HG02759 (cell line): ENCODE measurements at regions not wholly inside any gene's neighbourhood (a gene's known extent, or its start where the extent isn't known, plus 50 kb on each side); places are given as distances from the start of the nearest gene placed in this dataset.

Experiments used
- ATAC-seq: cut with Tn5 transposase; IDR thresholded peaks from one replicate; pipeline ENCODE4 v1.9.1; 2021; ENCODE audit warnings: mild to moderate bottlenecking, moderate library complexity; ENCODE audit not compliant: unreplicated experiment

GRCh38 chr5:174326372-174326771 is 280.9 kb downstream of the NSG2 start:
- no peak for ATAC-seq

- ATAC-seq, result peak; percentile 69
Observed at GRCh38 chr5:174327317-174327864, 281.9 kb downstream of the NSG2 start.

- ATAC-seq, result no peak
Observed at GRCh38 chr5:174327896-174328295, 282.4 kb downstream of the NSG2 start.

- no peak for ATAC-seq
Observed at GRCh38 chr5:174328631-174329299, 283.3 kb downstream of the NSG2 start.

- no peak for ATAC-seq
Observed at GRCh38 chr5:174329738-174330137, 284.2 kb downstream of the NSG2 start.

GRCh38 chr5:174335682-174336364 is 290.3 kb downstream of the NSG2 start:
- ATAC-seq, result no peak

- ATAC-seq, result no peak
Observed at GRCh38 chr5:174336479-174336878, 291.0 kb downstream of the NSG2 start.

GRCh38 chr5:174337276-174338184 is 292.0 kb downstream of the NSG2 start:
- ATAC-seq, result no peak

GRCh38 chr5:174338185-174339010 is 292.9 kb downstream of the NSG2 start:
- no peak for ATAC-seq

- ATAC-seq, result no peak
Observed at GRCh38 chr5:174339130-174339529, 293.6 kb downstream of the NSG2 start.

GRCh38 chr5:174340226-174340625 is 294.7 kb downstream of the NSG2 start:
- ATAC-seq, result no peak

- ATAC-seq, result no peak
Observed at GRCh38 chr5:174342696-174343095, 297.2 kb downstream of the NSG2 start.

GRCh38 chr5:174343826-174344225 is 298.3 kb downstream of the NSG2 start:
- ATAC-seq, result no peak

- no peak for ATAC-seq
Observed at GRCh38 chr5:174344335-174344734, 298.8 kb downstream of the NSG2 start.

- ATAC-seq, result no peak
Observed at GRCh38 chr5:174347183-174347582, 301.7 kb downstream of the NSG2 start.

GRCh38 chr5:174348311-174348981 is 302.9 kb downstream of the NSG2 start:
- no peak for ATAC-seq

GRCh38 chr5:174352681-174353080 is 307.2 kb downstream of the NSG2 start:
- no peak for ATAC-seq

- ATAC-seq, result no peak
Observed at GRCh38 chr5:174354571-174354970, 309.1 kb downstream of the NSG2 start.

GRCh38 chr5:174355208-174355612 is 309.7 kb downstream of the NSG2 start:
- ATAC-seq, result no peak

GRCh38 chr5:174355995-174356394 is 310.5 kb downstream of the NSG2 start:
- no peak for ATAC-seq
